Prostate gland (tissue), 2 donors: ENCODE measurements at regions not wholly inside any gene's neighbourhood (a gene's known extent, or its start where the extent isn't known, plus 50 kb on each side); places are given as distances from the start of the nearest gene placed in this dataset.

Experiments used
- DNase-seq: peaks from one replicate; pipeline ENCODE4 v3.0.0-alpha.2; 2019; ENCODE audit warnings: low spot score
- H3K27ac ChIP-seq, 2 donors: fragments of 200-600 bp; sonication (generic); 2 replicates each; pipeline ENCODE4 v1.5.1; 2017 to 2019
- H3K27me3 ChIP-seq: fragments of 200-600 bp; sonication (generic); replicated peaks from 2 replicates; pipeline ENCODE4 v1.5.1; 2019; ENCODE audit not compliant: insufficient read depth
- H3K36me3 ChIP-seq, 2 donors: fragments of 200-600 bp; sonication (generic); 1 replicate in 1 of 2; 2 replicates in 1 of 2; pipeline versions ENCODE4 v1.5.1 to v1.8.1; 2017 to 2019
- H3K4me1 ChIP-seq: fragments of 200-600 bp; sonication (generic); replicated peaks from 2 replicates; pipeline ENCODE4 v1.5.1; 2019
- H3K4me3 ChIP-seq, 2 donors: fragments of 200-600 bp; sonication (generic); 2 replicates each; pipeline ENCODE4 v1.5.1; 2017 to 2019
- H3K9me3 ChIP-seq: fragments of 200-600 bp; sonication (generic); 2 replicates; pipeline ENCODE4 v1.5.1; 2017
- POLR2A ChIP-seq: fragments of 450-650 bp; IDR thresholded peaks from one replicate; pipeline ENCODE4 v1.6.1; 2016; ENCODE audit warnings: antibody characterized with exemption, mild to moderate bottlenecking
- POLR2AphosphoS5 ChIP-seq: sonication (generic); formaldehyde crosslinking; IDR thresholded peaks from one replicate; pipeline ENCODE4 v1.6.1; 2017; ENCODE audit warnings: antibody characterized with exemption
- WGBS: methylation state at CpG from one replicate; pipeline ENCODE4 v1.1.5; 2018; 5-methylcytosine and 5-hydroxymethylcytosine counted together
- intact Hi-C: fragments of 100-400 bp; cut with DNase I; formaldehyde crosslinking; loops from one replicate; pipeline ENCODE4 v1.14.2; 2022
- TF ChIP-seq, protein P1 (sequence below), 4 experiments: fragments of 200-600 bp in 2 of 4; fragments of 450-650 bp in 2 of 4; sonication (generic) in 2 of 4; IDR thresholded peaks; 1 replicate in 3 of 4; 2 replicates in 1 of 4; pipeline ENCODE4 v1.5.1; 2016 to 2019; ENCODE audit warnings: antibody characterized with exemption in 4 of 4, mild to moderate bottlenecking in 2 of 4, moderate library complexity in 2 of 4

DNA sequence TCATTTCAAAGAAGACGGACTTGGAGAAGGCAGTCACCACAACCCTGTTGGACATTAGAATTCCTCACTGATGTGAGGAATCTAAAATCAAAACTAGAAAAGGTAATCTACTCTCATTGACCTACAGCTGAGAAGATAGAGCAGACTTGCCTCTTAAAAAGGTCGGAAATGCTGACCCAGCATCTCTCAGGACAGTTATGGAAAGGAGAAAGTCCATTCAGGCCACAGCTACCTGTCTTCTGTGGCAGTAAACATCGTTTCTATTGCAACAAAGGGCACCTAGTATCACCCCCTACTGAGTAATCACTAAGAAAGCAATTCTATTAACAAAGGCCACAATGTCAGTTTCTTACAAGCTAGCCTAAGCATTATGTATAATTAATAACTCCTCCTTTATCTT is 601.7 kb downstream of the PRELID2 start:
- TF ChIP-seq POLR2AphosphoS5 (no peak), POLR2A (no peak)
- TF ChIP-seq, protein P1, sequence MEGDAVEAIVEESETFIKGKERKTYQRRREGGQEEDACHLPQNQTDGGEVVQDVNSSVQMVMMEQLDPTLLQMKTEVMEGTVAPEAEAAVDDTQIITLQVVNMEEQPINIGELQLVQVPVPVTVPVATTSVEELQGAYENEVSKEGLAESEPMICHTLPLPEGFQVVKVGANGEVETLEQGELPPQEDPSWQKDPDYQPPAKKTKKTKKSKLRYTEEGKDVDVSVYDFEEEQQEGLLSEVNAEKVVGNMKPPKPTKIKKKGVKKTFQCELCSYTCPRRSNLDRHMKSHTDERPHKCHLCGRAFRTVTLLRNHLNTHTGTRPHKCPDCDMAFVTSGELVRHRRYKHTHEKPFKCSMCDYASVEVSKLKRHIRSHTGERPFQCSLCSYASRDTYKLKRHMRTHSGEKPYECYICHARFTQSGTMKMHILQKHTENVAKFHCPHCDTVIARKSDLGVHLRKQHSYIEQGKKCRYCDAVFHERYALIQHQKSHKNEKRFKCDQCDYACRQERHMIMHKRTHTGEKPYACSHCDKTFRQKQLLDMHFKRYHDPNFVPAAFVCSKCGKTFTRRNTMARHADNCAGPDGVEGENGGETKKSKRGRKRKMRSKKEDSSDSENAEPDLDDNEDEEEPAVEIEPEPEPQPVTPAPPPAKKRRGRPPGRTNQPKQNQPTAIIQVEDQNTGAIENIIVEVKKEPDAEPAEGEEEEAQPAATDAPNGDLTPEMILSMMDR (IDR thresholded peaks at IDR 0.05), result no peak
- Histone ChIP-seq H3K36me3 (no peaks in the 10 kb centered on the region), H3K4me3 (no peak overlapping the region), H3K9me3 (no peaks in the 10 kb centered on the region), H3K27me3 (no peaks in the 10 kb centered on the region), H3K4me1 (no peaks in the 10 kb centered on the region), H3K27ac (no peak overlapping the region)
- no peak for DNase-seq
- WGBS, result 73% methylated on average over 3 of the region's 3 CpGs
- intact Hi-C loops, result no loop called here

DNA sequence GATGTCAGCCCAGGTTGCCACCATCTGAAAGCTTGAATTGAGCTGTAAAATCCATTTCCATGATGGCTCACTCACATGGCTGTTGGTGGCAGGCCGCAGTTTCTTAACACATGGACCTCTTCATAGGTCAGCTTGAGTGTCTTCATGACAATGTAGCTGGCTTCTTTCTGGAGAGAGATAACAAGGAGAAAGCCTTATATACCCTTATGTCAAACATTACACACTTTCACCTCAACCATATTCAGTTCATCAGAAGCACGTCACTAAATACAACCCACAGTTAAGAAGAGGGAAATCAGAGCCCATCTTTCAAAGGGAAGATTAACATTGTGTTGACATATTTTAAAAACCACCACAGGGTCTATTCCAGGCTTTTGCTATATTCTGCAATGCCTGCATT is 604.4 kb downstream of the PRELID2 start:
- no peak for DNase-seq
- TF ChIP-seq, protein P1 (IDR thresholded peaks at IDR 0.05), result no peak
- TF ChIP-seq POLR2A (no peak), POLR2AphosphoS5 (no peak)
- H3K36me3 ChIP-seq, result no peaks in the 10 kb centered on the region
- H3K9me3 ChIP-seq, result no peaks in the 10 kb centered on the region
- H3K4me3 ChIP-seq, result no peak overlapping the region
- H3K27ac ChIP-seq, result no peak overlapping the region
- H3K27me3 ChIP-seq, result no peaks in the 10 kb centered on the region
- 82% methylated on average over 2 of the region's 2 CpGs for WGBS
- intact Hi-C loops, result no loop called here
- H3K4me1 ChIP-seq, result no peaks in the 10 kb centered on the region

DNA sequence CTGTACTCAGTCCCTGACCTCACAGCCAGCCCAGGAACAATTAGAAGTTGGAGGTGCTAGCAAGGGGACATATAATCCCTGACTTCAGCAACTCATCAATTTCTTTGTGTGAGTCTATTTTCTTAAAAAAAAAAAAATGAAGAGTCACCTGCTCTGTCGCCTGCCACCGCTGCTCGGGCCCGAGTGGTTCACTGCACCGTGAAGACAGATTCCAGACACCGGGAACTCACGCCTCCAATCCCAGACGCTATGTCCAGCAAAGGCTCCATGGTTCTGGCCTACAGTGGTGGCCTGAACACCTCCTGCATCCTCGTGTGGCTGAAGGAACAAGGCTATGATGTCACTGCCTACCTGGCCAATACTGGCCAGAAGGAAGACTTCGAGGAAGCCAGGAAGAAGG is 606.6 kb downstream of the PRELID2 start:
- H3K27ac ChIP-seq, result no peak overlapping the region
- intact Hi-C loops, result no loop called here
- no peaks in the 10 kb centered on the region for H3K36me3 ChIP-seq
- H3K4me3 ChIP-seq, result no peak overlapping the region
- H3K9me3 ChIP-seq, result no peaks in the 10 kb centered on the region
- H3K27me3 ChIP-seq, result no peaks in the 10 kb centered on the region
- no peak for TF ChIP-seq POLR2A
- TF ChIP-seq, protein P1 (IDR thresholded peaks at IDR 0.05), result no peak
- no peak for TF ChIP-seq POLR2AphosphoS5
- no peak for DNase-seq
- WGBS, result 97% methylated on average over 10 of the region's 10 CpGs
- no peaks in the 10 kb centered on the region for H3K4me1 ChIP-seq

DNA sequence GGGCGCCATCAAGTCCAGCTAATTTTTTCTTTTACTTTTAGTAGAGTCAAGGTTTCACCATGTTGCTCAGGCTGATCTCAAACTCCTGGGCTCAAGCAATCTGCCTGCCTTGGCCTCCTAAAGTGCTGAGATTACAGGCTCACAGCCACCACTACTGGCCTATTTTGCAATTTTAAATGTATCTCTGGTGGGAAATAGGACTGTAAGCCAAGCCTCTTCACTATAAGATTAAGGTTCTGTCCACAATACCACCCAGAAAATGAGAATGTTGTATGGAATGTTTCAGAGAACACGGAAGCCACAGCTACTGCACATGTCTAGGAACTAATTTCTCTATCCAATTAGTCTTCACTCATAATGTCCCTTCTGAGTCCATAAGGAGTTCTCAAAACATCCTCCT is 607.3 kb downstream of the PRELID2 start:
- no peaks in the 10 kb centered on the region for H3K9me3 ChIP-seq
- intact Hi-C loops, result no loop called here
- H3K36me3 ChIP-seq, result no peaks in the 10 kb centered on the region
- H3K27me3 ChIP-seq, result no peaks in the 10 kb centered on the region
- TF ChIP-seq POLR2A, result no peak
- TF ChIP-seq POLR2AphosphoS5, result no peak
- TF ChIP-seq, protein P1 (IDR thresholded peaks at IDR 0.05), result no peak
- no peaks in the 10 kb centered on the region for H3K4me1 ChIP-seq
- DNase-seq, result no peak
- H3K27ac ChIP-seq, result no peak overlapping the region
- 90% methylated on average over 2 of the region's 2 CpGs for WGBS
- H3K4me3 ChIP-seq, result no peak overlapping the region

DNA sequence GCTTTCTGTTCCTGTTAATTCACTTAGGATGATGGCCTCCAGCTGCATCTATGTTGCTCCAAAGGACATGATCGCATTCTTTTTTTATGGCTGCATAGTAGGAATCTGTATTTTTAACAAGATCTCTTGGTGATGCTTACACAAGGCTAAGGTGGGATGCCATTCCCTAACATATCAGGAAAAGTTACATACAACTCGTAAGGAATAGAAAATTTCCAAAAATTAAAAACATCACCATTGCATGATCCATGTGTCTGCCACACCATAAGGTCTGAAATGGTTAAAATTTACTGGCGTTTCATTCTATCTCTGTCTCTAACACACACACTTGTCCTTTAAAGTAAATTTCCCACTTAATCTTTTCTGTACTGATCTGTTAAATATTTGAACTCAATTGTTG is 608.4 kb downstream of the PRELID2 start:
- H3K9me3 ChIP-seq, result no peaks in the 10 kb centered on the region
- no peak overlapping the region for H3K4me3 ChIP-seq
- H3K27ac ChIP-seq, result no peak overlapping the region
- H3K4me1 ChIP-seq, result no peaks in the 10 kb centered on the region
- no peaks in the 10 kb centered on the region for H3K36me3 ChIP-seq
- TF ChIP-seq POLR2AphosphoS5 (no peak), POLR2A (no peak)
- TF ChIP-seq, protein P1 (IDR thresholded peaks at IDR 0.05), result no peak
- no peak for DNase-seq
- intact Hi-C loops, result no loop called here
- 63% methylated on average over 3 of the region's 3 CpGs for WGBS
- H3K27me3 ChIP-seq, result no peaks in the 10 kb centered on the region
